ENCODE measurements at regions not wholly inside any gene's neighbourhood (a gene's known extent, or its start where the extent isn't known, plus 50 kb on each side); places are given as distances from the start of the nearest gene placed in this dataset.

DNA sequence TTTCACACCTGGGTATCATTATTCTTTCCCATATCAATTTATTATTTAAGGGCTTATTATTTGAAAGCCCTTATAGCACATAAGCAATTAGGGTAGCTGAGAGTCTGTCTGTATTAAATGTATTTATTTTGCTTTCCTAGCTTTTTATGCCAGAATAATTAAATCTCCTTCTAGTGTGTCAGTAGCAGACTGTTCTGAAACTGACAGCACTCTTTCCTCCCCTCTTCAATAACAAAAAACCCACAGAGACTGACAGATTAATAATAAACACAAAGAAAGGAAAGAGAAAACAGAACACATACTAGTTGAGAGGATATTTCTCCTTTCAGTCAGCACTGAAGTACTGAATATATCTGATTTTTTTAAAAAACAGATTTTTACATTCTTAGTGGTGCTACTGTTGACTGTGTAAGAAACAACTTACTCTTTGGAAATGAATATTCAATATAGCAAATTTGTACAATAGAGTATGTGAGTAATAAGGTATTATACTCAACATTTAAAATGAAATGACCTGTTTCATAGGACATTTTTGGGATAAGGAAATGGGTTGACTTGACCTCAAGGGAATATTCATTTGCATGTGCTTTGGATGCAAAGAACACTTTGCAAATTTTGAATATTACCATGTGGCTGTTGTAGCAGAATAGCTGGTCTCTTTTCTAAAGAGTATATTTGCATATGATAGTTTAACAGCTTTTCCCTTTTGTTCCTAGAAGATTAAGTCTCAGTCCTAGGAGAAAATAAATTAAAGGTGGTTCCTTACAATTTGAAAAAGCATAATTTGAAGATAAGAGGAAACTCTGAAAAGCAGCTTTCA lies 208.3 kb downstream of the SPATA31D1 start:
- intact Hi-C loops (cut with DNase I) = no loop called here

GRCh38 chr9:82201196-82201595 lies 212.6 kb downstream of the SPATA31D1 start:
- intact Hi-C loops (cut with DNase I) = no loop called here

More for the DNA sequence above, 208.3 kb downstream of the SPATA31D1 start:
- DNase-seq = no peak

GRCh38 chr9:82202808-82203207 lies 214.2 kb downstream of the SPATA31D1 start:
- intact Hi-C loops (cut with DNase I) = no loop called here

More at GRCh38 chr9:82201196-82201595, 212.6 kb downstream of the SPATA31D1 start:
- no peak for DNase-seq

GRCh38 chr9:82206490-82206889 lies 217.9 kb downstream of the SPATA31D1 start:
- DNase-seq = no peak
- intact Hi-C loops (cut with DNase I) = no loop called here

More at GRCh38 chr9:82202808-82203207, 214.2 kb downstream of the SPATA31D1 start:
- no peak for DNase-seq

DNA sequence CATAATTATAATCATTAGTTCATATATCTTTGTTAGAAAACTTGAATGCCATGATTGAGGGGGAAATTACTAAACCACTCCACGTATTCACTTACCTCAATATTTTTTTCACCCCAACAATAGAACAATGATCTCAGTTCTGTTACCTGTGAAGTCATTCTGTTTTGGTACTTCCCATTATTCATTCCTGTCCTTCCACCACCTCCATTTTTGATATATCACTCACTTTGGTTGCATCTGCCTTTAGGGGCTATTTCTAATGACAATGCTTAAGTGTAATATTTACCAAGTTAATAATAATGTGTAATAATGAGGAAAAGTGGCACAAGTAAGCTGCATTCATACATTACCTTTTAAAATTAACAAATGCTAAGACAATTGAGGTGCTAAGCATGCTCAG lies 218.4 kb downstream of the SPATA31D1 start:
- intact Hi-C loops (cut with DNase I) = no loop called here
- no peak for DNase-seq

- DNase-seq = no peak
- intact Hi-C loops (cut with DNase I) = no loop called here
Observed at GRCh38 chr9:82208741-82209450, 220.3 kb downstream of the SPATA31D1 start.

DNA sequence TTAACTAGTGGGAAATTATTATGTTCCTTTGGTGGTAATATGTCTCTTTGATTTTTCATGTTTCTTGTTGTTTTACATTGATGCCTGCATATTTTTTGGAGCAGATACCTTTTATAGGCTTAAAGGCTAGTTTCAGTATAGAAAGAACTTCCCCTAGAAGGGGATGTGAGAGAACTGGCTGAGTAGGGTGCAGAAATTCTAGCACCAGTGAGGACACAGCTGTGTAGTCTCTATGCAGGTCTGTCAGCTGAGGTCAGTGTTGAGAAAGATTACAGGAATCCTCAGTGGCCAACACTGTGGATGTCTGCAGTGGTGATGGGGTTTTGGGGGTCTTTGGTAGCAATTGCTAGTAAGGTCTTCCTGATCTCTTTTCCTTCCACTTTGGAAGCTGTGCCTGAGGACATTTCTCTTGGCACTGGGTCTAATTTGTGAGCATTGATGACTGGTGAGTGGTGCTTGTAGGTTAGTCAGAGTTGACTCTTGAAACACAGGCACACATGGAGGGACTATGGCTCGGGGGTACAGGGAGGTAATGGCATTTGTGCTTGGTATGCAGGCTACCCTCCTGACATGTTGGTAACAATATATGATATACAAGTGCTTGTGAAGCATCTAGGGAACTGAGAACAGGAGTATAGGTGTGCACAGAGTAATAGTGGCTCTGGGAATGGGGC lies 221.4 kb downstream of the SPATA31D1 start:
- intact Hi-C loops (cut with DNase I) = no loop called here
- no peak for DNase-seq

GRCh38 chr9:82212885-82213284 lies 224.3 kb downstream of the SPATA31D1 start:
- no peak for DNase-seq

GRCh38 chr9:82216435-82216834 lies 227.9 kb downstream of the SPATA31D1 start:
- intact Hi-C loops (cut with DNase I) = no loop called here

More at GRCh38 chr9:82212885-82213284, 224.3 kb downstream of the SPATA31D1 start:
- intact Hi-C loops (cut with DNase I) = no loop called here

DNA sequence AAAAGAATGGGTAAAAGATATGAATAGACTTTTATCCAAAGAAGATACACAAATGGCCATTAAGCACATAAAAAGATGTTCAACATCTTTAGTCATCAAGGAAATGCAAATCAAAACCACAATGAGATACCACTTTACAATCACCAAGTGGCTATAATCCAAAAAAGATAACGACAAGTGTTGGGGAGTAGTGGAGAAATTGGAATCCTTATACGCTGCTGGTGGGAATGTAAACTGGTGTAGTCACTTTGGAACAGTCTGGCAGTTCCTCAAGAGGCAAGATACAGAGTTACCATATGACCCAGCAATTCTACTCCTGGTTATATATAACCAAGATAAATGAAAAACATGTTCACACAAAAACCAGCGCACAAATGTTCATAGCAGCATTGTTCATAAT lies 234.9 kb downstream of the SPATA31D1 start:
- DNase-seq = no peak
- intact Hi-C loops (cut with DNase I) = no loop called here

More at GRCh38 chr9:82216435-82216834, 227.9 kb downstream of the SPATA31D1 start:
- DNase-seq = no peak

GRCh38 chr9:82231411-82231810 lies 242.8 kb downstream of the SPATA31D1 start:
- intact Hi-C loops (cut with DNase I) = no loop called here
- no peak for DNase-seq

DNA sequence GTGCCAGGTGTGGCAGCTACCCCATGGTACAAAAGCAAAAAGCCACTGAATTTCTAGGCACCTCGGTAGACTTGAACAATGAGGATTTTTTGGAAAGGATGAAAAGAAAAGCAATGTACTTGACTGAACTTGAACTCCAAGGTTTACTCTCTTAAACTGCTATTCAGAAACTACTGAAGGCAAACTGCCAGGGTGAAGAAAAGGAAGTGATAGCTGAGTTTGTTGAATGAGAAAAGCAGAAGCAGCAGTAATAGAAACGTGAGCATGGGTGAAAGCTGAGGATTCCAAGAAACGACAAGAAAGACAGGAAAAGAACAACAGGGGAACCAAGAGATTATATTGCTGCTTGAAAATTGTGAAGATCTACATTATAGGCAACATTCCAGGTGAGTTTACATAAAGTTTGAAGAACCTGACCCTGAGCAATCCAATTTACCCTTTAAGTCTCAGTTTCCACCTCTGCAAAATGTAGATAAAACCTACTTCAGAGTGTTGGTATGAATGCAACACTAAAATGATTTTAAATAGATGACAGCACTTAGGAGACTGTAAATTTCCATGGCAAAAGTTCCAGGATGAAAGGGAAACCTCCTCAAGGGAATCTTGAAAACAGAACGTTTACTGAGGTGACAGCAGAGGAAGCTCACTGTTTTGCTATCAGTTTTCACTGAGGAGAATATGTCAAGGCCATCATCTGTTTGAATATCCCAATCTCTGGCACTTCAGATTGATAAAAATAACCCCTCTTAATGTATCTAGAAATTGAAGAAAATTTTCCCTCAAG lies 245.8 kb downstream of the SPATA31D1 start:
- DNase-seq = no peak
- intact Hi-C loops (cut with DNase I) = no loop called here

DNA sequence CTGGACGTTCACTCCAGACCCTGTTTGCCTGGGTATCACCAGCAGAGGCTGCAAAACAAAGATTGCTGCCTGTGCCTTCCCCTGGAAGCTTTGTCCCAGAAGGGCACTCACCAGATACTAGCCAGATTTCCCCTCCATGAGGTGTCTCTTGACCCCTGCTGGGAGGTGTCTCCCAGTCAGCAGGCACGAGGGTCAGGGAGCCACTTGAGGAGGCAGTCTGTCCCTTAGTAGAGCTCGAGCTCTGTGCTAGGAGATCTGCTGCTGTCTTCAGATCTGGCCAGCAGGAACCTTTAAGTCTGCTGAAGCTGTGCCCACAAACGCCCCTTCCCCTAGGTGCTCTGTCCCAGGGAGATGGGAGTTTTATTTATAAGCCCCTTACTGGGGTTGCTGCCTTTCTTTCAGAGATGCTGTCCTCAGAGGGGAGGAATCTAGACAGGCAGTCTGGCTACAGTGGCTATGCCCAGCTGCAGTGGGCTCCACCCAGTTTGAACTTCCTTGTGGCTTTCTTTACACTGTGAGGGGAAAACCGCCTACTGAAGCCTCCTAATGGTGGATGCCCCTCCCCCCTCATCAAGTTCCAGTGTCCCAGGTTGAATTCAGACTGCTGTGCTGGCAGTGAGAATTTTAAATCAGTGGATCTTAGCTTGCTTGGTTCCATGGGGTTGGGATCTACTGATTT lies 253.9 kb downstream of the SPATA31D1 start:
- intact Hi-C loops (cut with DNase I) = no loop called here

DNA sequence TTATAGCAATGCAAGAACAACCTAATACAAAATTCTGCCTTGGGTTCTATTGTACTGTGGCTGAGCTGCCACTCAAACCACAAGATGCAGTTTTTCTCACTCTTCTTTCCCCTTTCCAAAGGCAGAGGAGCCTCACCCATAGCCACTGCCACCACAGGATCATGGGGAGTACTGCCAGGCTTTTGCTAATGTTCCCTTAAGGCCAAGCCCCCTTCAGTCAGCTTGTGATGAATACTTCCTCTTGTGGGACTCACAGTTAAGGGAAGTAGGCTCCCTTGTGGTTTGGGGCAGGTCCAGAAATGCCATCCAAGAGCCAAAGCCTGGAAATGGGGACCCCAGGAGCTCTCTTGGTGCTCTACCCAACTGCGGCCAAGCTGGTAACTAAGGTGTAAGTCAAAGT lies 258.7 kb downstream of the SPATA31D1 start:
- DNase-seq = no peak
- intact Hi-C loops (cut with DNase I) = no loop called here

More for the DNA sequence above, 253.9 kb downstream of the SPATA31D1 start:
- no peak for DNase-seq

DNA sequence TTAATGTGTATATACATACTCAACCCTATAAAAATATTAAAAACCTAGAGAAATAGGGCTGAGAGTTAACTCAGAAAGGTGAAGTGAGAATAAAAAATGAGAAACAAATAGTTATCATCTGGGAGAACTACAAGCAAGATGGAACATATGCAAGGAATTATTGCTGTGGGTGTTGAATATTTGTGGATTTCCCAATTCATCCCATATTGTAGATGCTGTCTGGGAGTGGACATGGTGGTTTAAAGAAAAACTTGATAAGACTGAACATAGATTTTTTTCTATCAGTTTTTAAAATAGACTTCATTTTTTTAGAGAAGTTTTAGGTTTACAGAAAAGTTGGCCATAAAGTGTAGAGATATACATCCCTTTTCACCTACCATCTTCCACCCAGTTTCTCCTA lies 263.5 kb downstream of the SPATA31D1 start:
- intact Hi-C loops (cut with DNase I) = no loop called here
- no peak for DNase-seq

GRCh38 chr9:82254646-82255367 lies 266.2 kb downstream of the SPATA31D1 start:
- intact Hi-C loops (cut with DNase I) = no loop called here

DNA sequence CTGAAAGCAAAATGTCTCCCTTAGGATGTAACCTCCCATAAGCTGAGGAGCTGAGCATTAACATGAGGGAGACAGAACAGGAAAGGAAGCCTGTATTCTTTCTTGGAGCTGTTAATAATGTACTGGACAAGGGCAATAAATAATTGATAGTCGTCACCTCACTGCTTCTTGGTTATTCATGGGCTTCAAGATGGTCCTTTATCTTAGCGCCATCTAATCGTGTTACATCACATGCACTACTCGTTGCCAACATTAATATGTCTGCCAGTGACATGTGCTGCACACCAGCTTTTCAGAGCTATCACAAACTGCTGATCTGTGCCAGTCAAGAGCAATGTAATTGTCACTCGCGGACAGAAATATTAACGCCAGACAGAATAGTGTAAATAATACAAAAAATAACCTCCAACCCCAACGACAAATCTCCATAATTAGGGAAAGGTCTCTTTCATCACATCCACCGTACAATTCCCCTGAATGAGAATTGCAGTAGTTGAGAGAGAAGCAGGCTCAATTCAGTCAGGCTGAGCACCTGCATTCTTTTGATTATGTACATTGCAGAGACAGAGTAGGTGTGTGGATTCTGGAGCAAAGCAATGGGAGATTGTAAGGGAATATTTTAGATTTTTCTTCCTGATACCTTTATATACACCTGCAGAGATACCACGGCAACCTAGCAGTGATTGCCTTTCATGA lies 267.1 kb downstream of the SPATA31D1 start:
- no peak for DNase-seq
- intact Hi-C loops (cut with DNase I) = no loop called here

More at GRCh38 chr9:82254646-82255367, 266.2 kb downstream of the SPATA31D1 start:
- no peak for DNase-seq

All from head of caudate nucleus (tissue), 42 donors.